GM21515 (cell line): ENCODE measurements at regions not wholly inside any gene's neighbourhood (a gene's known extent, or its start where the extent isn't known, plus 50 kb on each side); places are given as distances from the start of the nearest gene placed in this dataset.
A peak's percentile ranks its signal among the peaks of the same experiment; 100 is the strongest.
"Not testable (repeated sequence)": the region's sequence is repeated elsewhere in the genome, so short reads cannot be mapped to it uniquely, and the experiment has no call there.

Source experiments
- ATAC-seq: cut with Tn5 transposase; IDR thresholded peaks from one replicate; pipeline ENCODE4 v1.9.1; 2021; ENCODE audit not compliant: unreplicated experiment

DNA sequence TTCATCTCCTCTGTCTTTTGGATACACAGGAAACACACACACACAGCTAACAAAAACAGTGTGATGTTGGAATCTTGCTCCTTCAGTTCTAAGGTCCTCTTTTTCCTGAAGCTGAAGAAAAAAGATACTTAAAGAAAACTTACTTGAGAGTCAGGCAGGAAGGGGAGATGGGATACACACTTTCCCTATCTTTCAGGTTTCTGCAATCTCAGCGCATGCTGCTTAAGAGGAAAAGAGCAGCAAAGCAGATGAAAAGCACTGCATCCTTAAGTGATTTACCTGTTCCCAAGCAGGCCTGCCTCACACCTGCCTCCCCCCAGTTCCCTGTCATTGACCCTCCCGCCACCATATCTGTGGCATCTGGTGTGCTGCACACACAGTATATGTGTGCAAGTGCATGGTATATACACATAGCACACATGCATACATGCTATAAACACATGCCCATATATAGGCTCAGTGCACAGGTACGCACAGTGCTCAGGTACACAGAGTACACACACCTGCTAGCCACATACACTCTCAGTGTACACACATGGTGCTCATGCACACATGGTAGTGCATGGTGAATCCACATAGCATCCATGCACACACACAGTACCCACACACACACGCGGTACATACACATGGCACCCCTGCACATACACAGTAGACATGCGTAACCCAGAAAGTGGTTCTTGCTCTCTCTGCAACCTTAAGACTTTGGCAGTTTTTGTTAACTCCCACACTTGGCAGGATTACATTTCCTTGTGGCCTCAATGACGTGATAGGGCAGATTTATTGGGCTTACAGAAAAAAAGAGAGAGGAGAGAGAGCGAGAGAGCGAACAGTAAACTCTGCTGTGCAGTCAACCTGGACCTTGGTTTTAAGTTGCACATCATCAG lies 166.9 kb downstream of the TOMM20 start:
- ATAC-seq = peak; percentile 6

DNA sequence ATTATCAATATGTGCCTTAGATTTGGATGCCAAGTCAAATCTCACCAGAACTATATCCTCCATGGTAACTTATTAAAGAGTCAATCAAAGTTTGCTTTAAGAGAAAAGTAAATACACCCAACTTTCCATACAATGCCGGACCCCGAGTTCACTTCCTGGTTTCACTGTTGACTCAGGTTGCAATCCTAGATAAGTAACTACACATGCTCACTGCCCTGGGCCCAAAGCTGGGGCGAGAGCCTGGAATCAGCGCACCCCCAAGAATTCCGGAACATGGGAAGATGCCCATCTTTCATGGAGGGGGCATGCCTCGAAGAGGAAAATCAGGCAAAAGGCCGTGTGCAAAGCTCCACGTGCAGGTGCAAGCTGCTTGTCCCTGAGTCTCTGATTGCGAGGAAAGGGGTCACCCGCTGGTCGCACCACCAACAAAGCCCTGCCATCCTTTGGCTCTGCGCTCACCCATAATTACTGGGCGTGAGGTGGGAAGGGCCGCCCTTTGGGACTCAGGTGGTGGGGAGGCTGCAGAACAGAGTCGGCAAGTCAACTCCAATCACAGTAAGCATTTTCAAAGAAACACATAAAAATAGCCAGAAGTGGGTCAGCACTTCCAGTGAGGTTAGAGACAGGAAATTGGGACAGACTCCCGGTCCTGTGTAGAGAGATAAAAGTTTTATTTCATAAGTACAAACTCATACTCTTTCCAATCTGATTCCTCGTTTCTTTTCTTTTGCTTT lies 167.7 kb downstream of the TOMM20 start:
- no peak for ATAC-seq

DNA sequence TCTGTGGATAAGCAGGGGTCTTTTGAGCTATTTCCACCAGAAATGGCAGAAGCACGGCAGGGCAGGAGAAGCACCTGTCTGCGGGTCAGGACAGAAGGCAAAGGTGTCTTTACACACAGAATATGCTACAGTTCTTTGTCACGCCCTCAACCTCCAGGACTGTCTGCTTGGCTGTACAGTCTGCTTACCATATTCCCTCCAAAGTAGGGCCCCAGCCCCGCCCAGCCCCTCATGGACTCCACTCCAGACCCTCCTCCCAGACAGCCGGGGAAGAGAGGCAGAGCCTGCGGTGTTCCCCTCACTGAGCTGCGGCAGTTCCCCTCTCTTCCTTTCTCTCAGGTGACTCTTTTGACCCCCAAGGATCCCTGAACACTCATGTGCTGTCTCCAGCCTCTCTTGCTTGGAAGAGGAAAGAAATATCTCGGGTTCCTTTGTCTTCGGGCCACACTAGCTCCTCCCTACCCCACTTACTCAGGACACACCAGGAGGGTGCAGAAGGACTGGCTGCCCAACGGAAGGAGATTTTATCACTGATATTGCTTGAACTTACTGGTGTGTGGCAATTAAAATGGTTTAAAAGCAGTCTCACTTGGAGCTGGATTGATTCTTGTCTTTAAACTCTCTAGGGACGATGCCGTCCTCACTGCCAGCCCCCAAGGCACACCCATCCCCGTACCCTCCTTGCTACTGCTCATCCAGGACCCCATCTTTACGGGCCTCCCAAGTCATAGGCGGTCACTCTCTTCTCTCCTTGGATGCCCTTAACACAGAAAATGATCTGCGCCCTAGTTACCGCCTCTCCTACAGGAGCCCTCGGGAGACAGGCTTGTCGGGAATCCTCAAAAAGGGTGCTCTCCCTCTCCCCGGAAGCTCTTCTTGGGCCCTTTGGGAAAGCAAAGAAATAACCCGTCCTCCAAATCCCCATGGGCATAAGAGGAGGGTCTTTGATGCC lies 169.7 kb downstream of the TOMM20 start:
- ATAC-seq = no peak

DNA sequence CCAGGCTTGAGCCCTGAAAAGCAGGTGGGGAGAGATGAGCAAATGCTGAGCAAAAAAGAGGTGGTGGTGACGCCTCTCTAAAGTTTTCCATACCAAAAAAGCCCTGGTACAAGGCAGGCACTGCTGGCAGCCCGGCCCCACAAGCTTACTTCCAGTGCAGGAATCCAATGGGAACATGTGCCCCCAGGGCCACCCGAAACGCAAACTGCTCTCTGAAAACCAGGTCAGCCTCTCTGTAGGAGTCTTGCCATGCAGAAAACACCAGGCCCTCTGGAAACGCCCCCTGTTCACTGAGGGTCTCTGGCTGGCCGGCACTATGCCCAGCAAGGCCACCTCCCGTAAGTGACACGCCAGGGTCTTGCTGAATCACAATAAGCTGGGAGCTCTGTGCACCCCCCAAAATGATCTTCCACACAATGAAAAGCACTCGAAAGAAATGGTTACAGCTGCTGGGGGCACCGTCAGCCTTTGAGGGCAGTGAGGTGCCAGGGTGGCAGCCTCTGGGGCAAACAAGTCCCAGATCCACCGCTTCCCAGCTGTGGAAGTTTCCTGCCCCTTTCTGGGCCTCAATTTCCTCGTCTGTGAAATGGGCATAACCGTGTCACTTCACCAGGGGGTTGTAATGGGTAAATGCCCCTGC lies 170.5 kb downstream of the TOMM20 start:
- no peak for ATAC-seq

DNA sequence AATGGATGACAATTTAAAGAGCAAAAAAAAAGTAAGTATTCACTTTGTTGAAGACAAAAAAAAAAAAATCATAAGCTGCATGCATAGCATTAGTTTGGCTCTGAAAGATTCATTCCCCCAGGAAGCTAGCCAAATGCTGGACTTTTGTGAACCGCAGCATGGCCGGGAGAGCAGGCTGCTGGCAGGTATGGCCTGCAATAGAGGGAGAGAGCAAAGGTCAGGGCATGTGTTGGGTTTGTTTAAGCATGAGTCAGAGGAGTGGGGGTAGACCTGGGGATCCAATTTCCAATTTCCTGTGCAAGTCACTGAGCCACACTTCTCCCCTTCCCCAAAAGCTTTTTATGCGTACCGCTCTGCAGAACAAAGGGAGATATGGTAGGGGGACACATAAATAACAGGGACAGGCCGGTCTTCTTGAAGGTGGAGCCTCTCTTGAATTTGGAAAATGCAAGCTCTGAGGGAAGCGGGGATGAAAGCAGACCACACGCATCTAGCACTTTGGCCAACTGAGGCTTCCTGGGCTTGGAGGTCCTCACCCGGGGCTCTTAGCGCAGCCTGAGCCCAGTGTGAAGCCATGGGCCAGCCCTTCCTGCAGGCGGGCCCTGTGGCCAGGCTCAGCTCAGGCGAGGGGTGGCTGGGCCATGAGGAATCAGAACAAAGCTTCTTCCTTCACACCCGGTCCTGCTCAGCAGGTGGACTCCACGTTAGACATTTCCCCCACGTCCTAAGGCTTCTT lies 171.1 kb downstream of the TOMM20 start:
- no peak for ATAC-seq

DNA sequence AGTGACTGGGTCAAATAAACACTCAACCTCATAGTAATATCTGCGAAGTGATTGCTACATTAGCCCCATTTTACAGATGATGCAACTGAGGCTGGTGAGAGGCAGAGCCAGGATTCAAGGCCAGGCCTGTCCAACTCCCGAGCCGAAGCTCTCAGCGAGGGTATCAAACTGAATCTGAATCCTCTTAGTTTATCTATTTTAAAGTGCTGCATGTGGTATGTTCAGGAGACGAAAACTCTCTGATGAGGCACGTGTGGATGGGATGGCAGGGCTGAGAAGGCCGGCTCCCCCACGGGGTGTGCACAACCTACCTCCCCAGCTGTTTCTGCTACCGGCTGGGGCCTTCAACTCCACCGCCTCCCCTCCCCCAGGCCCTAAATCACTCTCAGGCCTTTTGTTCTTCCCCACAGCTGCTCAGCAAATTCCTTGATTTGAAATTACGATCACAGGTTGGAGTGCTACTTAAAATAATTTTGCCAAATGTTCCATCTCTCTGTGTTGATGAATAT lies 171.8 kb downstream of the TOMM20 start:
- ATAC-seq = no peak

DNA sequence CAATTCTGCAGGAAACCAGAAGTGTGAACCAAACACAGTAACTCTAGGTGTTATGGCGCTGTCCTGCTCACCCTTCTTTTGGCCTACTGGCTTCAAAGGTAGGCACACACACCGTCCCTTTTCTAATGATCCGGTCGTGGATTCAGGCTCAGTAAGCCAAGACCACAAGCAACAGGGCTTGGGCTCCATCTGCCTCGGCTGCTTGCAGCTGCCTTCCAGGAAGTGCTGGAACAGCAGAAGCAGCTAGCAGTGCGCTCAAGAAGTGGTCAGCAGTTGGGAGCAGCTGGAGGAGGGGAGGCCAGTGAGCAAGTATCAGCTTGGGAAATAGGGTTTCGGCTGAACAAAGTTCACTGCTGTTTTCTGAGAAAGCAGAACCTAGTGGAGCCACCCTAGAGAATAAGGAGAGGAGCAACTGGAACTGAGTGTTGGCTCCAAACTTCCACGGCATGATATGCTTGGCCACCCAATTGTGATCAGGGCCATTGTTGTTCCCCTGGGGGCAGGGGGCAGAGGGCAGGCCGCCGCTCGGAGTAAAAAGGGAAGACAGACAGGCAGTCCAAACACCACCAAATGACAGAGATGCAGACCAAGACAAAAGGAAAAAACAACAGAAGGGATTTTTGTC lies 173.4 kb downstream of the TOMM20 start:
- peak; percentile 41 for ATAC-seq

DNA sequence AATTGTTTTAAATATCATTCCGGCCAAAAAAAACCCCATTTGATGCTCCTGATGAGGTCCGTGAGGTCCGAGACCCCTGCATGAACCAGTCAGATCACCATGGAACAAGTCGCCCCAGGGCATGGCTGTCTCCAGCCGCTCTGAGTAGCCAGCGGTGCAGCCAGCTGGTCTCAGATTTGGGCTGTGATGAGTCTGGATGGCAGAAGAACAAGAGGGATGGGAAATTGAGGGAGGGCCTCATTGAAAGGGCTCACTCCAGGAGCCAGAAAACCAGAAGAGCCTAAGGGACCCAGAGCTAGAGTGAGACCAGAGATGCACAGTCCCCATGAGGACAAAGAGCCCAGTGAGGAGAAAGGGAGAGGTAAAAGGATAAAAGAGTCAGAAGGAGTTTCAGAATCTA lies 174.0 kb downstream of the TOMM20 start:
- ATAC-seq = no peak

DNA sequence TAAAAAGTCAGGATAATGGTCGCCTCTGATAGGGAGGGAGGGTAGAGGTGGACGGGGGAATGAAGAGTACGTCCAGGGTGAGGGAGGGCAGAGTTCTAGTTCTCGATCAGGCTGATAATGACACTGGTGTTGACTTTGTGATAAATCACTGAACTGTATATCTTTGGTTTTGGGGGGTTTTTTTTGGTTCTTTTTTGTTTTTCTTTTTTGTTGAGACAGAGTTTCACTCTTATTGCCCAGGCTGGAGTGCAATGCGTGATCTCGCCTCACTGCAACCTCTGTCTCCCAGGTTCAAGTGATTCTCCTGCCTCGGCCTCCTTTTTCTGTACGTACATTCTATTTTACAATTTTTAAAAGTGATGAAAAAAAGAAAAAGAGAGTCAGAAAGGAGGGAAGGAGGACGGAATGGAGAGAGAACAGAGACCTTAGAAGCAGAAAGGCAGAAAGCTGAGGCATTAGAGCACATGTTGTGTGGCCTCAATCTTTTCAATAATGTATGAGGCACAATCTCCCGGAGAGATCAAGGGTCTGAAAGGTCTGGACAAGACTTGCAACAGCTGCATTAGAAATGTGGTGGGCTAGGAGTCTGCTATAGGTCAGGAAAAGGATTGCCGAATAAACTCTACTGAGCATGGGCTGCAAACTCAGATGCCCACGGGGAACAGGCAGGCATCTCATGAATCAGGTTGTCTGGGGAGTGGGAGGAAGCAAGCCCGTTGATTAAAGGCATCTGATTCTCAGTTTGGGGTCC lies 174.8 kb downstream of the TOMM20 start:
- ATAC-seq = no peak

DNA sequence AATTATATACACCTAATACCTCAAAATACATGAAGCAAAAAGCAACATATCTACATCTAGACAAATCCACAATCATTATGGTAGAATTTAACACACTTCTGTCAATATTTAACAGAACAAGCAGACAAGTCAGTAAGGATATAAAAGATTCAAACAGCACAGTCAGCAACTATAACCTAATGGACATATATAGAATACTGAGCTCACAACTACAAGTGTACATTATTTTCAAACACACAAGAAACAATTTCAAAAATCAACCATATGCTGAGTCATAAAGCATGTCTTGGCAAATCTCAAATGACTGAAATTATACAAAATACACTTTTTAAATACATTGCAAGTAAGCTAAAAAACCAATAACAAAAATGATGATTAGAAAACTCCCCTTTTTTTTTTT lies 178.0 kb downstream of the TOMM20 start:
- no peak for ATAC-seq

DNA sequence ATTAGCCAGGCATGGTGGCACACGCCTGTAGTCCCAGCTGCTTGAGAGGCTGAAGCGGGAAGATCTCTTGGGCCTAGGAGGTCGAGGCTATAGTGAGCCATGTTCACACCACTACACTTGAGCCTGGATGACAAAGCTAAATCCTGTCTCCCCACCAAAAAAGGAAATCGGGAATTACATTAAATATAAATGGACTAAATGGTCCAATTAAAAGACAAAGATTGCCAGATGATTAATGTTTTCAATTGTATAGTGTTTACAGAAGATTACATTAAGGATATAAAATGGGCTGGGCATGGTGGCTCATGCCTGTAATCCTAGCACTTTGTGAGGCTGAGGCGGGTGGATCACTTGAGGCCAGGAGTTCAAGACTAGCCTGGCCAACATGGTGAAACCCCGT lies 179.1 kb downstream of the TOMM20 start:
- ATAC-seq = not testable (repeated sequence)

DNA sequence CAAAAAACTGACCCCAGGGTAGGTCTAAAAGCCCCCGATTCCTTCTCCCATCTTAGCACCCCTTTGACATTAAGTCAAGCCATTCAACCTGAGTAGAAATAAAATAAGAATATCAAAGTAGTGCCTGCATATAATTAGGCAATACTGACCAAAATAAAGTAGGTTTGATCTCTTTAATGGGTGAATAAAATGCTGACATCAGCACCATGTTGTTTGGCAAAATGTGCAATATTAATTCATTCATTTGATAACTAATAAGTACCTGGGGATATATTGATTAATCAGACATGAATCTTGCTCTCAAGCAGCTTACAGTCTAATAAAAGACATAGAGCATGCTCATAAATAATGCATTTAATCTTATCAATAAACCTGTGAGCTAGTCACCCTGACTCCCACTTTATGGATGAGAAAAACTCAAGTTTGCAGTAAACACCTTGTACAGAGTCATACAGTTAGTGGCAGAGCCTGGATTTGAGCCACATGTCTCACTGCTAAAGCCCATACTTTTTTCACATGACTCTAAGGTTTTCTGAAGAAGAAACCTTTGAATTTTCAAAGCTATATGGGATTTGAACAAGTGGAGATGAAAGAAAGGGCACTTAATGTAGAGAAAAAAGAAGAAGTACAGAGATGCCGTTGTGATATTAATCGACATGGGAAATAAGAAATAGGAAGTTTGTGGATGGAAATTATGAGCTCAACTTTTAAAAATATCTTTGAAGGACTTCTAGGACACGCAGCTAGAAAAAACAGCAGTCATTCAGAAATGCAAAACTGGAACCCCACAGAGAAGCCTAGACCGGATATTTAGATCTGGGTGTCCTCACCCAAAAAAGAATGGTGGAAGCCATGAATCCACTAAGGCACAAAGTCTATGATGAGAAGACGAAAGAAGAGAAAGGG lies 183.9 kb downstream of the TOMM20 start:
- peak; percentile 63 for ATAC-seq

DNA sequence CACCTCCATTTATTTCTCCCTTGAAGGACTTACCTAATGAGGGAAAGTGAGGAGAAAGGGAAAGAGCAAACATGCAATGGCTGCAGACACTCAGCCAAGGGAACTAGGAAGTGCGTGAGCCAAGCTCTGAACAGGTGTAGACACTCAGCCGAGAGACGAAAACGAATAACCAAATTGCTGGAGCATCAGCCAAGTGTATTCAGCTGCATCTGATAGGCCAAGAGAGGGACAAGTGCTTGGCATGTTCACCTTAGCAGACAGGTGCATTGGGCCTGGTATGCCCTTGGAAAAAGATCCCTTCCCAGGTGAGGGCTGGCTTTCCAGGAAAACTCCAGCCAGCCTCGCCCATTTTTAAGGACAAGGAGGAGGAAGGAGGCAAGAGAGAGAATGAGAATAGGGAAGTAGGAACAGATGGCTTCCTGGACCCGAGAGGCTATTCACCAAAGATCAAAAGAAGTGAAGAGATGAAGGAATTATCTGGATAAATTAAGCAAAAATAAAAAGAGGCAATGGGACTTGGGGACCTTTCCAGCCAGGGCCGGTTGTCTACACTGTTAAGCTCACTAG lies 184.7 kb downstream of the TOMM20 start:
- no peak for ATAC-seq

DNA sequence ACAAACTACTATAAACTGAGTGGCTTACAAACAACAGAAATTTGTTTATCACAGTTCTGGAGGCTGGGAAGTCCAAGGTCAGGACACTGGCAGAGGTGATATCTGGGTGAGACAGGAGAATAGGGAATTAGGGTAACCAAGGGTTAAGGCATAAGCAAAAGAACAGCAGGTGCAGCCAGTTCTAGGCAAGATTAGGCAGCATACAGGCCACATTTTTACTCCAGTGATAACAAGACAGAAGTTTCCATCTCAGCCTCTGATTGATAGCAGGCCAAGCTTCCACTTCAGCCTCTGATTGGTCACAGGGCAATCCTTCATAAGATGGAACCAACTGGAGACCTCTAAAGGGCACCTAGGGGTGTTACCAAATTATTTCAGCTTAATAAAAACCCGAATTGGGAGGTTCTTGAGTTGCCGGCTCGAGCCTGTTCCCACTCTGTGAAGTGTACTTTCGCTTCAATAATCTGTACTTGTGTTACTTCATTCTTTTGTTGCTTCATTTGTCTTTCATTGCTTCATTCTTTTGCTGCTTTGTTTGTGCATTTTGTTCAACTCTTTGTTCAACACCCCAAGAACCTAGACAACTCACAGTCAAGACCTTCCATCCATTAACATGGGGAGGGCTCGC lies 185.6 kb downstream of the TOMM20 start:
- no peak for ATAC-seq

DNA sequence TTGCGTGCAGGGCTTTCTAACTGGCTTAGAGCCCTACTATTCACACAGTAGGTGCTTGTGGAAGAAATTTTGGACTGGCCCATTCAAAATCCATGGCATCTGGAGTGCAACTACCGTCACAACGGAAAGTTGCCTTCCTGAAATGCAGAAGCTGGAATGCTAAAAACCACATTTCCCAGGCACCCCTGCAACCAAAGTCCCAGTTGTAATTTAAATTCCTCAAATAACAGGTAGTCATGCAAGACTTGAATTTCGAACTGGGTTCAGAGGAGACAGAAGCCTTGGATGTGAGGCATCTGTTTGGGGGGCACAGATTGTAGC lies 186.7 kb downstream of the TOMM20 start:
- no peak for ATAC-seq

DNA sequence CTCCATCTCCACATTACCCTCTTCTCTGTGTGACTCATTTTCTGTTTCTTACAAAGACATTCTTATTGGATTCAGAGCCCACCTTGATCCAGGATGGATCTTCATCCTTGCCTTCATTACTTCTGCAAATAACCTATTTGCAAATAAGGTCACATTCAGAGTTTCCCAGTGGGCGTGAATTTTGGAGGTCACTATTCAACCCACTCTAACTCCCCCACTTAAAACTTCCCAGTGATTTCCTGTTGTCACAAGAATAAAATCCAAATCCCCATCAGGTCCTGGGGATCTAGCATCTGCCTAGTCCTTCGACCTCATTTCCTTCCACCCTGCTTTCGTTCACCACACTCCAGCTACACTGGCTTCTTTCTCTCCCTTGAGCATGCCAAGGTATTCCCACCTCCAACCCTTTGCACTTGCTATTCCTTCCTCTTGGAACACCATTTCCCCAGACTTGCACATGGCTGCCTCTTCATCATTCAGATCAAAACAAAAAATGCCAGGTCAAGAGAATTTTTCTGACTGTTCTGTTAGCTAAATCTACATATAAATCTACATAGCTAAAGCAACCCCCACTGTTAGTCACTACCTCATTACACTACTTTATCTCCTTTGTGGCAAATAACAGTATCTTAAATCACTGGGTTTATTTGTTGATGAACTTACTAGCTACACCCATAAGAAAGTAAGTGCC lies 187.2 kb downstream of the TOMM20 start:
- ATAC-seq = no peak
